ENCODE measurements at regions not wholly inside any gene's neighbourhood (a gene's known extent, or its start where the extent isn't known, plus 50 kb on each side); places are given as distances from the start of the nearest gene placed in this dataset.
"Not testable (repeated sequence)": the region's sequence is repeated elsewhere in the genome, so short reads cannot be mapped to it uniquely, and the experiment has no call there.

- CTCF ChIA-PET: no interaction called here
- DNase-seq (ENCODE audit: low read depth, low spot score): no peak
- POLR2A ChIA-PET: no interaction called here
- intact Hi-C loops (cut with micrococcal nuclease; ENCODE audit: unreplicated experiment) (no loop called here), in situ Hi-C loops (cut with HindIII; ENCODE audit: low pct_unique_long_range_greater_than_20kb, low sequenced_read_pairs) (no loop called here)
- ATAC-seq: no peak
- no peak overlapping the region for H3K27ac ChIP-seq (ENCODE audit: low read length)
- no peak for TF ChIP-seq TCF7L2 (IDR thresholded peaks at IDR 0.05; ENCODE audit: low read depth, low read length)
- no peak for TF ChIP-seq CTCF (IDR thresholded peaks at IDR 0.05)
- TF ChIP-seq POLR2AphosphoS5 (IDR thresholded peaks at IDR 0.05; ENCODE audit: low read depth, low read length): no peak
- no peak for TF ChIP-seq SIN3A (IDR thresholded peaks at IDR 0.05; ENCODE audit: borderline replicate concordance, insufficient read depth, low read depth, low read length)
- no peak for TF ChIP-seq REST (IDR thresholded peaks at IDR 0.05; ENCODE audit: insufficient read depth in 1 of 2, low read depth in 2 of 2, low read length in 1 of 2)
- no peaks in the 10 kb centered on the region; the same call in 1 of the 2 replicates for H3K27me3 ChIP-seq (ENCODE audit: control insufficient read depth, insufficient read depth, low read length)
- BruUV-seq (replicated peaks): no TSS peak
- H3K36me3 ChIP-seq (ENCODE audit: control insufficient read depth, insufficient read depth, low read length): no peaks in the 10 kb centered on the region
- no peak overlapping the region for H3K4me3 ChIP-seq (ENCODE audit: low read depth in 2 of 2, low read length in 2 of 2)
- no peaks in the 10 kb centered on the region for H3K4me1 ChIP-seq (ENCODE audit: control insufficient read depth, insufficient read depth, low read length)
- H3K9me3 ChIP-seq (ENCODE audit: control insufficient read depth, insufficient read depth, low read depth, low read length): no peaks in the 10 kb centered on the region
Observed at GRCh38 chr20:52425253-52425652, 233.7 kb upstream of the ZFP64 start.

GRCh38 chr20:52424357-52424942 is 232.9 kb upstream of the ZFP64 start:
- ATAC-seq; H3K9me3 ChIP-seq (ENCODE audit: control insufficient read depth, insufficient read depth, low read depth, low read length); in situ Hi-C loops (cut with HindIII; ENCODE audit: low pct_unique_long_range_greater_than_20kb, low sequenced_read_pairs); H3K27me3 ChIP-seq (ENCODE audit: control insufficient read depth, insufficient read depth, low read length); H3K4me1 ChIP-seq (ENCODE audit: control insufficient read depth, insufficient read depth, low read length); POLR2A ChIA-PET; BruUV-seq (replicated peaks); CTCF ChIA-PET; H3K27ac ChIP-seq (ENCODE audit: low read length); DNase-seq (ENCODE audit: low read depth, low spot score); H3K36me3 ChIP-seq (ENCODE audit: control insufficient read depth, insufficient read depth, low read length); H3K4me3 ChIP-seq (ENCODE audit: low read depth in 2 of 2, low read length in 2 of 2); intact Hi-C loops (cut with micrococcal nuclease; ENCODE audit: unreplicated experiment): not testable (repeated sequence)

- POLR2A ChIA-PET; intact Hi-C loops (cut with micrococcal nuclease; ENCODE audit: unreplicated experiment); H3K4me1 ChIP-seq (ENCODE audit: control insufficient read depth, insufficient read depth, low read length); ATAC-seq; BruUV-seq (replicated peaks); H3K27me3 ChIP-seq (ENCODE audit: control insufficient read depth, insufficient read depth, low read length); H3K36me3 ChIP-seq (ENCODE audit: control insufficient read depth, insufficient read depth, low read length); H3K27ac ChIP-seq (ENCODE audit: low read length); H3K9me3 ChIP-seq (ENCODE audit: control insufficient read depth, insufficient read depth, low read depth, low read length); H3K4me3 ChIP-seq (ENCODE audit: low read depth in 2 of 2, low read length in 2 of 2); in situ Hi-C loops (cut with HindIII; ENCODE audit: low pct_unique_long_range_greater_than_20kb, low sequenced_read_pairs); DNase-seq (ENCODE audit: low read depth, low spot score): not testable (repeated sequence)
- CTCF ChIA-PET: interaction anchor here (0.9 kb wide), 1 partner anchor 76 kb away, joined by 3 read pairs; no protein-coding TSS in a partner anchor
Observed at GRCh38 chr20:52423536-52424140, 232.1 kb upstream of the ZFP64 start.
